ENCODE measurements at regions not wholly inside any gene's neighbourhood (a gene's known extent, or its start where the extent isn't known, plus 50 kb on each side); places are given as distances from the start of the nearest gene placed in this dataset.

DNA sequence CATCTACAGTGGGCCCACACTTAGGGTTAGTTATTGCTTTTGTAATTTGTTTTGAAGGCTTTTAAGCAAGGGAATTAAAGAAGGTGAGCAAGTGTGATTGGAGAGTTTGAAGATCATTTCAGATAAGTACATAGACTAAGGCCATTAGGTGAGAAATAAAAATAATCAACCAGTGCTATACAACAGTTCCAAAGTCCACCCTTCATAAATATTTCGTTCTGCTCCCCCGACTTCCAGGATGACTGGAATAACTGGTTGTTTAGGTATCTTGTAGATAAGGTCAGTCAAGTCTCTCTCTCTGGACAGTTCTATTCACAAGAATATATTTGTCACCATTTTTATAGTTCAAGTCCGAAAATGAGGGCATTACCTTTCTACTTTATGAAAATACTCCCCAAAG, 98.0 kb upstream of the MBL2 start:
- H4K20me1 ChIP-seq (ENCODE audit: insufficient read depth, low read length) = no peaks in the 10 kb centered on the region
- intact Hi-C loops (cut with micrococcal nuclease) = no loop called here
- Mint-ChIP-seq H3K36me3 (no peaks in the 10 kb centered on the region), H3K27ac (no peak overlapping the region), H3K4me1 (no peaks in the 10 kb centered on the region), H3K27me3 (ENCODE audit: low read depth in 3 of 3) (peaks cover 0 to 2% (median 0%) of the 10 kb centered on the region in 3 donors), H3K9me3 (peaks cover 4 to 17% (median 9%) of the 10 kb centered on the region in 7 donors), H3K4me3 (no peak overlapping the region)
- peaks cover 7 to 11% of the 10 kb centered on the region in 2 donors for H3K9me3 ChIP-seq (replicated peaks in 1 of 2; ENCODE audit: control insufficient read depth in 1 of 2, insufficient read depth in 1 of 2, low read length in 2 of 2)
- no peak overlapping the region for H3K9ac ChIP-seq (ENCODE audit: insufficient read depth, low read length, poor library complexity, severe bottlenecking)
- no peak overlapping the region for H2AFZ ChIP-seq (ENCODE audit: insufficient read depth, low read depth, low read length, poor library complexity, severe bottlenecking)
- WGBS (ENCODE audit: insufficient coverage) = no CpG with 5 or more reads among the region's 3 CpGs
- DNase-seq = no peak
- no peak overlapping the region for H3K4me2 ChIP-seq (replicated peaks; ENCODE audit: extremely low read depth, low read length, poor library complexity, severe bottlenecking)
- H3K79me2 ChIP-seq (ENCODE audit: insufficient read depth, low read length) = no peaks in the 10 kb centered on the region
- H3K4me1 ChIP-seq (ENCODE audit: control insufficient read depth in 1 of 2, insufficient read depth in 2 of 2, low read length in 2 of 2) = no peaks in the 10 kb centered on the region
- H3K4me3 ChIP-seq (replicated peaks in 1 of 3; ENCODE audit: low read depth in 2 of 3, low read length in 3 of 3) = no peak overlapping the region
- H3K27ac ChIP-seq (ENCODE audit: low read depth in 1 of 2, low read length in 2 of 2) = no peak overlapping the region
- no peaks in the 10 kb centered on the region for H3K36me3 ChIP-seq (replicated peaks in 1 of 2; ENCODE audit: control insufficient read depth in 1 of 2, insufficient read depth in 2 of 2, low read length in 2 of 2)
- H3K27me3 ChIP-seq (ENCODE audit: control insufficient read depth in 2 of 2, insufficient read depth in 2 of 2, low read length in 2 of 2) = no peaks in the 10 kb centered on the region
- TF ChIP-seq, protein P1, sequence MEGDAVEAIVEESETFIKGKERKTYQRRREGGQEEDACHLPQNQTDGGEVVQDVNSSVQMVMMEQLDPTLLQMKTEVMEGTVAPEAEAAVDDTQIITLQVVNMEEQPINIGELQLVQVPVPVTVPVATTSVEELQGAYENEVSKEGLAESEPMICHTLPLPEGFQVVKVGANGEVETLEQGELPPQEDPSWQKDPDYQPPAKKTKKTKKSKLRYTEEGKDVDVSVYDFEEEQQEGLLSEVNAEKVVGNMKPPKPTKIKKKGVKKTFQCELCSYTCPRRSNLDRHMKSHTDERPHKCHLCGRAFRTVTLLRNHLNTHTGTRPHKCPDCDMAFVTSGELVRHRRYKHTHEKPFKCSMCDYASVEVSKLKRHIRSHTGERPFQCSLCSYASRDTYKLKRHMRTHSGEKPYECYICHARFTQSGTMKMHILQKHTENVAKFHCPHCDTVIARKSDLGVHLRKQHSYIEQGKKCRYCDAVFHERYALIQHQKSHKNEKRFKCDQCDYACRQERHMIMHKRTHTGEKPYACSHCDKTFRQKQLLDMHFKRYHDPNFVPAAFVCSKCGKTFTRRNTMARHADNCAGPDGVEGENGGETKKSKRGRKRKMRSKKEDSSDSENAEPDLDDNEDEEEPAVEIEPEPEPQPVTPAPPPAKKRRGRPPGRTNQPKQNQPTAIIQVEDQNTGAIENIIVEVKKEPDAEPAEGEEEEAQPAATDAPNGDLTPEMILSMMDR (IDR thresholded peaks at IDR 0.05) = no peak

DNA sequence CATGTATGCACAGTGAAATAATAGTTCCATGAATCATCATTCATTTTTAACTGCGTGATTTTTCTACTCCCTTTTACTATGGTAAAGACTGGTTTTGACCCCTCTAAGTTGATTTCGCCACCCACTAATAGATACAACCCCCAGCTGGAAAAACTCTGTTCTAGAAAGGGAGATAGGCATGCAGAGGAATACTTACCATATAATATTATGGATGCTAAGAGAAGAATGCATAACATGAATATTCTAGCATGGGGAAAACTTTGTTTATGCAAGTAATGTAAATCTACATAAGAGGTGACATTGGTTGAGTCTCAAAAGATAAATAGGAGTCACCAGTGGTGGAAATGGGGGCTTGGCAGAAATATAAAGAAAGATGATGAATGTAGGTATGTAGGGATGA, 97.3 kb upstream of the MBL2 start:
- no peak overlapping the region for H3K27ac Mint-ChIP-seq
- H3K36me3 Mint-ChIP-seq = no peaks in the 10 kb centered on the region
- Histone ChIP-seq H3K9ac (ENCODE audit: insufficient read depth, low read length, poor library complexity, severe bottlenecking) (no peak overlapping the region), H4K20me1 (ENCODE audit: insufficient read depth, low read length) (no peaks in the 10 kb centered on the region), H3K4me1 (ENCODE audit: control insufficient read depth in 1 of 2, insufficient read depth in 2 of 2, low read length in 2 of 2) (no peaks in the 10 kb centered on the region), H3K27ac (ENCODE audit: low read depth in 1 of 2, low read length in 2 of 2) (no peak overlapping the region), H3K27me3 (ENCODE audit: control insufficient read depth in 2 of 2, insufficient read depth in 2 of 2, low read length in 2 of 2) (no peaks in the 10 kb centered on the region), H3K36me3 (replicated peaks in 1 of 2; ENCODE audit: control insufficient read depth in 1 of 2, insufficient read depth in 2 of 2, low read length in 2 of 2) (no peaks in the 10 kb centered on the region), H3K4me2 (replicated peaks; ENCODE audit: extremely low read depth, low read length, poor library complexity, severe bottlenecking) (no peak overlapping the region), H3K4me3 (replicated peaks in 1 of 3; ENCODE audit: low read depth in 2 of 3, low read length in 3 of 3) (no peak overlapping the region), H3K9me3 (replicated peaks in 1 of 2; ENCODE audit: control insufficient read depth in 1 of 2, insufficient read depth in 1 of 2, low read length in 2 of 2) (peaks cover 10 to 11% of the 10 kb centered on the region in 2 donors), H2AFZ (ENCODE audit: insufficient read depth, low read depth, low read length, poor library complexity, severe bottlenecking) (no peak overlapping the region), H3K79me2 (ENCODE audit: insufficient read depth, low read length) (no peaks in the 10 kb centered on the region)
- no peak overlapping the region for H3K4me3 Mint-ChIP-seq
- no CpG with 5 or more reads among the region's 2 CpGs for WGBS (ENCODE audit: insufficient coverage)
- TF ChIP-seq, protein P1 (IDR thresholded peaks at IDR 0.05) = no peak
- no peak for DNase-seq
- H3K9me3 Mint-ChIP-seq = peaks cover 4 to 18% (median 9%) of the 10 kb centered on the region in 7 donors
- peaks cover 0 to 2% (median 0%) of the 10 kb centered on the region in 3 donors for H3K27me3 Mint-ChIP-seq (ENCODE audit: low read depth in 3 of 3)
- intact Hi-C loops (cut with micrococcal nuclease) = no loop called here
- no peaks in the 10 kb centered on the region for H3K4me1 Mint-ChIP-seq
